IPS DF 6.9 (cell line): ENCODE measurements at regions not wholly inside any gene's neighbourhood (a gene's known extent, or its start where the extent isn't known, plus 50 kb on each side); places are given as distances from the start of the nearest gene placed in this dataset.
"Not testable (repeated sequence)": the region's sequence is repeated elsewhere in the genome, so short reads cannot be mapped to it uniquely, and the experiment has no call there.

Experiments used
- DNase-seq: peaks from one replicate; pipeline ENCODE4 v3.0.0-alpha.2; 2013; ENCODE audit warnings: low read depth, low spot score
- H3K27ac ChIP-seq: one replicate; pipeline ENCODE4 v1.5.1; 2013; ENCODE audit warnings: low read length, control low read depth
- H3K27me3 ChIP-seq: 2 replicates; pipeline ENCODE4 v1.6.1; 2013; ENCODE audit warnings: mild to moderate bottlenecking, low read length; ENCODE audit not compliant: control insufficient read depth, insufficient read depth
- H3K36me3 ChIP-seq: 2 replicates; pipeline ENCODE4 v1.6.1; 2013; ENCODE audit warnings: low read length; ENCODE audit not compliant: control insufficient read depth, insufficient read depth
- H3K4me1 ChIP-seq: 2 replicates; pipeline ENCODE4 v1.6.1; 2013; ENCODE audit warnings: low read length; ENCODE audit not compliant: control insufficient read depth, insufficient read depth
- H3K4me3 ChIP-seq: 2 replicates; pipeline ENCODE4 v1.5.1; 2013; ENCODE audit warnings: mild to moderate bottlenecking, low read length
- H3K9me3 ChIP-seq: 2 replicates; pipeline ENCODE4 v1.6.1; 2013; ENCODE audit warnings: low read length, inconsistent platforms; ENCODE audit not compliant: control insufficient read depth, insufficient read depth
- WGBS: extraction: QIAGEN DNeasy Blood & Tissue Kit; methylation state at CpG from one replicate; pipeline ENCODE4 v1.1.7; 2013; ENCODE audit warnings: mixed read lengths, missing lambda C conversion rate; ENCODE audit not compliant: insufficient read length, insufficient coverage; 5-methylcytosine and 5-hydroxymethylcytosine counted together

DNA sequence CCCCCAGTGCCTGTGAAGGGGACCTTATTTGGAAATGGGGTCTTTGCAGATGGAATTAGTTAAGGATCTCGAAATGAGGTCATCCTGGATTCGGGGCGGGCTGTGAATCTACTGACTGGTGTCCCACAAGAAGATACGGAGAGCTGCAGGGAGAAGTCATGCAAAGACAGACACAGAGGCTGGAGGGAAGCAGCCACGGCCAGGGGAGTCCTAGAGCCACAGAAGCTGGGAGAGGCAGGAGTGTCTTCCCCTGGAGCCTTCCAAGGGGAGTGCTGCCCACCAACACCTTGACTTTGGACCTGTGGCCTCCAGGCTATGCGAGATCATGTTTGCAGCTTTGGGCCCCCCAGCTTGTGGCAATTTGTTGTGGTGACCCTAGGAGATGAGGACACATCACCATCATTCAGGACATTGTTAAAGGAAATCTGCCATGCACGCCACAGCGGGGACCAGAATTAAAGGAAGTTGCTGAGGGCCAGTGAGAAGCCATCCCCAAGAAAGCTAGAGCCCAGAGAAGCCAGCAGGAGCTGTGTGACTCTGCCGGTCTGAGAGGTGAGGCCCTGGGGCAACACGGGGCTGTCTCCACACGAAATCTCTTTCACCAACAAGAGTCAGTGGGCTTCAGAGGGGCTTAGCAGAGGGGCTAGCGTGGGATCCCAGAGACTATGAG lies 434.7 kb downstream of the BRD1 start:
- no peaks in the 10 kb centered on the region for H3K27me3 ChIP-seq
- H3K36me3 ChIP-seq = no peaks in the 10 kb centered on the region
- no peak overlapping the region for H3K27ac ChIP-seq
- no peak overlapping the region for H3K4me3 ChIP-seq
- no CpG with 5 or more reads among the region's 12 CpGs for WGBS
- no peak for DNase-seq
- no peaks in the 10 kb centered on the region for H3K4me1 ChIP-seq
- peaks cover 21% of the 10 kb centered on the region for H3K9me3 ChIP-seq

DNA sequence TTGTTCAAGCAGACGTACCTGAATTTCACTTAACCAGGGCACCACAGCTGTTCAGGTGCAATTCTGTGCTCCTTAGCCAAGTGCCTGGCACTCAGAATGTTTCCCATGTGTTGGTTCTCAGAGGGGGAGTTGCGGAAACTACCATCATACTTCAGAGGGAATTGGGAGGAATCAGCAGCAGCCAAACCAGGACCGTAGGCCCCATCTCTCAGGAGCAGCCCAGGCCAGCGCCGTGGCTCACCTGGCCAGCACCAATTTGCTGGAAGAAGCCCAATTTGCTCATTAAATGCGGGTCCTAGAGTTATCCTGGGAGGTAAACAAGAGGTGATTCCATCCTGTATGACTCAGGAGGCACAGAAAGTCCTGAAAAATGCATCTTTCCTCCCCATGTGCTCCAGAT lies 435.4 kb downstream of the BRD1 start:
- no peaks in the 10 kb centered on the region for H3K4me1 ChIP-seq
- H3K27ac ChIP-seq = no peak overlapping the region
- no peaks in the 10 kb centered on the region for H3K27me3 ChIP-seq
- no peaks in the 10 kb centered on the region for H3K36me3 ChIP-seq
- peaks cover 19% of the 10 kb centered on the region for H3K9me3 ChIP-seq
- no peak for DNase-seq
- WGBS = no CpG with 5 or more reads among the region's 6 CpGs
- no peak overlapping the region for H3K4me3 ChIP-seq

DNA sequence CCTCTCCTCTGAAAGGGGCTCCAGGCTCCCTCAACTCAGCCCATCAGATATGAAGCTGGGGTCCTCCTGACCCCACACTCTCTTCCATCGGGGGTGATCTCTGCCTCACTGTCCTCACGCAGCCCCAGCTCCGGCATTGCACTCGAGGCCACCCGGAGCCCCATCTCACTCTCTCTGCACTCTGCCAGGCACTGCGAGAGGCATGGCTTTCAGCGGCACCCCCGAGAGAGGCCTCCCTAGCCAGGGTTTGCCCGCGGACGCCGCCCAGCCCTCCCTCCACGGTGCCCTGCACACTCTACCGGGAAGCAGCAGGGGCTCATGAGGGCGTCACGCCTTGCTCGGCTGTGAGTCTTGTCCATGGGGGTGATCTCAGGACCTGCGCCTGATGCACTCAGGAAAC lies 436.2 kb downstream of the BRD1 start:
- no peak for DNase-seq
- H3K36me3 ChIP-seq = no peaks in the 10 kb centered on the region
- no CpG with 5 or more reads among the region's 18 CpGs for WGBS
- peaks cover 17% of the 10 kb centered on the region for H3K9me3 ChIP-seq
- no peak overlapping the region for H3K4me3 ChIP-seq
- no peak overlapping the region for H3K27ac ChIP-seq
- H3K27me3 ChIP-seq = no peaks in the 10 kb centered on the region
- H3K4me1 ChIP-seq = no peaks in the 10 kb centered on the region

DNA sequence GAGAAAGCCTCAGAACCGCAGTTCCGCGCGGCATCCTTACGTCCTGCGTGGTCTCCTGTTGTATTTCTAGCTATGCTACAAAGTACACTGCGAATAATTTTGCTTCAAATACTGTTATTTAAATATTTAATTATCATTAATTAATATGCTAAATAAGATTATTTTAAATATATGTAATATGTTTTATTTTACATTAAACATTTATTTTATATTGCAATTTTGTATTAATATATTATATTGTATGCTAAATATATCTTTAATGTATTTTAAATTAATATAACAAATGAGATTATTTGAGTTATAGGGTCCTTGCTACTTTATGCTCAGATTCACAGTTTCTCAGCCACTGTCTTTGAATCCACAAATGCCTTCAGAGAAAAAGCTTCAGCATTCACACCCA lies 436.7 kb downstream of the BRD1 start:
- DNase-seq = no peak
- peaks cover 16% of the 10 kb centered on the region for H3K9me3 ChIP-seq
- H3K27ac ChIP-seq = no peak overlapping the region
- no peaks in the 10 kb centered on the region for H3K27me3 ChIP-seq
- H3K4me1 ChIP-seq = no peaks in the 10 kb centered on the region
- no peaks in the 10 kb centered on the region for H3K36me3 ChIP-seq
- no CpG with 5 or more reads among the region's 7 CpGs for WGBS
- no peak overlapping the region for H3K4me3 ChIP-seq

DNA sequence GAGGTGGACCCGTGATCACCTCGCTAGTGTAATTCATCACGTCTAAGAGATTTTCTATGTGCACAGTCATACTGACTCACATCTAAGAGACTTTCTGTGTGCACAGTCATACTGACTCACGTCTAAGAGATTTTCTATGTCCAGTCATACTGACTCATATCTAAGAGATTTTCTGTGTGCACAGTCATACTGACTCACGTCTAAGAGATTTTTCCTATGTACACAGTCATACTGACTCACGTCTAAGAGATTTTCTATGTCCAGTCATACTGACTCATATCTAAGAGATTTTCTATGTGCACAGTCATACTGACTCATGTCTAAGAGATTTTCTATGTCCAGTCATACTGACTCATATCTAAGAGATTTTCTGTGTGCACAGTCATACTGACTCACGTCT lies 443.8 kb downstream of the BRD1 start:
- no CpG with 5 or more reads among the region's 7 CpGs for WGBS
- not testable (repeated sequence) for DNase-seq, H3K27ac ChIP-seq, H3K36me3 ChIP-seq, H3K9me3 ChIP-seq, H3K4me1 ChIP-seq, H3K4me3 ChIP-seq, H3K27me3 ChIP-seq

DNA sequence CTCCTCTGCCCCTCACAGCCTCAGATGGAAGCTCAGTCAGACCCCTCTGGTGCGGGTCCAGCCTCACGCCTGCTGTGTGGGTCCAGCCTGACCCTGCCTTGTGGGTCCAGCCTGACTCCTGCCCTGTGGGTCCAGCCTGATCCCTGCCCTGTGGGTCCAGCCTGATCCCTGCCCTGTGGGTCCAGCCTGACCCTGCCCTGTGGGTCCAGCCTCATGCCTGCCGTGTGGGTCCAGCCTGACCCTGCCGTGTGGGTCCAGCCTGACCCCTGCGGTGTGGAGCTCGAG lies 445.3 kb downstream of the BRD1 start:
- Histone ChIP-seq H3K27me3 (no peaks in the 10 kb centered on the region), H3K9me3 (peaks cover 15% of the 10 kb centered on the region), H3K4me3 (no peak overlapping the region), H3K4me1 (no peaks in the 10 kb centered on the region), H3K36me3 (no peaks in the 10 kb centered on the region), H3K27ac (no peak overlapping the region)
- DNase-seq = no peak
- no CpG with 5 or more reads among the region's 6 CpGs for WGBS

DNA sequence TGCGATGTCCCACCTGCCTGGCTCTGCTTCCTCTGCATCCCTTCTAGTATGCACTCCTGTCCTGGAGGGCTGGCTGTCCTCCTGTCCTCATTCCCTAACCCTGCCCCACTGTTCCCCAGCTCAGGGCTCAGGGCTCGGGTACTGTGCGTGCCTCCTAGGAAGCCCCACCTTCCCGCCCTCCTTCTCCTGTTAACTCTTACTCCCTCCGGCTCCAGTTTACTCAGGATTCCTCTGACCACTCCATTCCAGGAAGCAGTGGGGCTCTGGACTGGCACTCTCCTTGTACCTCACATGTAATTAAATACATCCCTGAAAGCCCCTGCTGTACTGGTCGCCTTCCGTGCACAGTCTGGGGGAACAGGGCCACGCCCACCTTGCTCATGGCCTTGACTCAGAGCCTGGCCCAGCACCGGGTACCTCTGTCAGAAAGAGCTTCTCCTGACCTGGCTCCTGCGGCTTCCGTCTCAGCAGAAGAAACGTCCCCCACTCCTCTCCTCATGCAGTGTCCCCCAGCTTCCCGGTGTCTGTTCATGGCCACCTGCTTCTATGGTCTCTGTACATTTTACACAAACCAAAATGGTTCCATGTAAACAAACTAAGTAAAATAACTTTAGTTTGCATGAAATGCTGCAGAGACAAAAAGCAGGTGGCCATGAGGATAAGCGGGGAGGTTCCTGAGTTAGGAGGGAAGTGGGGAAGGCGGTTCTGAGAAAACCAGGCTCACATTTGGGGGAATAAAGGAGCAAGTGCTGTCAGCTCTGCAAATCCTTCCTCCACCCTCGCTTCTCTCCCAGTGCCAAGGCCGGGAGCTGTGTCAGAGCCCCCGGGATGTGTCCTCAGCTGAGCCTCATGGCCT lies 445.9 kb downstream of the BRD1 start:
- Histone ChIP-seq H3K4me1 (no peaks in the 10 kb centered on the region), H3K9me3 (peaks cover 18% of the 10 kb centered on the region), H3K36me3 (no peaks in the 10 kb centered on the region), H3K4me3 (no peak overlapping the region), H3K27me3 (no peaks in the 10 kb centered on the region), H3K27ac (no peak overlapping the region)
- WGBS = no CpG with 5 or more reads among the region's 18 CpGs
- DNase-seq = no peak

DNA sequence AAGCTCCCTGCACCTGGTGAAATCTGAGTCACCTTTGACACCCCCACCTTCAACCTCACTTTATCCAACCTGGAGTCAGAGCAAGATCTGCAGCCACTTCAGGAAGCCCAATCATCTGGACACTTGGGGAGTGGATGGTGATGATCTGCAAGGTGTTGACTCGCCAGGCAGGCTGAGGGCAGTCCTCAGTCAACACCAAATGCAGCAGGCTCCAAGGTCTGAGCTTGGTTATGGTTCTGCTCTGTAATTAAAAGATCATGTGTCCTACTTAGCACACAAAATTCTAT lies 446.9 kb downstream of the BRD1 start:
- H3K9me3 ChIP-seq = peaks cover 20% of the 10 kb centered on the region
- H3K27me3 ChIP-seq = no peaks in the 10 kb centered on the region
- H3K27ac ChIP-seq = no peak overlapping the region
- DNase-seq = no peak
- no peaks in the 10 kb centered on the region for H3K4me1 ChIP-seq
- no peak overlapping the region for H3K4me3 ChIP-seq
- no CpG with 5 or more reads among the region's 1 CpG for WGBS
- no peaks in the 10 kb centered on the region for H3K36me3 ChIP-seq

DNA sequence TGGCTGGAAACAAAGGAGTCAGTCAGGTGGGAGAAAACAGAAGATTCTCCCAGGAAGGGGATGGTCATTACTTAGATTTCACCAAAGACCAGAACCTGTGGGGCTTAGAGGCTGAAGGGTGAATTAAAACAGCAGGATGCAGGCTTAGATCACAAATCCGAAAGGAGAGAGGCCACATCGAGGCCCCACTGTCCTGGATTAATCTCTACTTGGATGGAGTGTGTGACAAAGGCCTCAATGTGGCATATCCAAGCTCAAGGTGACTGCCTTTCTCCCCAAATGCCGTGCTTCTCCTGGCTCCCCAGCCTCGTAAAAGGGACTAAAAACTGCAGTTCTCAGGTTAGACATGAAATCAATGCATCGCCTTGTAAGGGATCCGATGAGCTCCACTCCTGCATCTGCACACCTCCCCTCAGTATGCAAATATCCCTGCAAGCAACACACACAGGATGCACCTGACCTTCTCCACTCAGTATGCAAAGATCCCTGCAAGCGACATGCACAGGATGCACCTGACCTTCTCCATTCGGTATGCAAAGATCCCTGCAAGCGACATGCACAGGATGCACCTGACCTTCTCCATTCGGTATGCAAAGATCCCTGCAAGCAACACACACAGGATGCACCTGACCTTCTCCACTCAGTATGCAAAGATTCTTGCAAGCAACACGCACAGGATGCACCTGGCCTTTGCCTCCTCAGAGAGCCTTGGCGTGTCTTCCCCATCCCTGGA lies 447.4 kb downstream of the BRD1 start:
- no peak overlapping the region for H3K27ac ChIP-seq
- H3K27me3 ChIP-seq = no peaks in the 10 kb centered on the region
- WGBS = no CpG with 5 or more reads among the region's 12 CpGs
- no peak for DNase-seq
- peaks cover 20% of the 10 kb centered on the region for H3K9me3 ChIP-seq
- no peaks in the 10 kb centered on the region for H3K36me3 ChIP-seq
- no peaks in the 10 kb centered on the region for H3K4me1 ChIP-seq
- H3K4me3 ChIP-seq = no peak overlapping the region

DNA sequence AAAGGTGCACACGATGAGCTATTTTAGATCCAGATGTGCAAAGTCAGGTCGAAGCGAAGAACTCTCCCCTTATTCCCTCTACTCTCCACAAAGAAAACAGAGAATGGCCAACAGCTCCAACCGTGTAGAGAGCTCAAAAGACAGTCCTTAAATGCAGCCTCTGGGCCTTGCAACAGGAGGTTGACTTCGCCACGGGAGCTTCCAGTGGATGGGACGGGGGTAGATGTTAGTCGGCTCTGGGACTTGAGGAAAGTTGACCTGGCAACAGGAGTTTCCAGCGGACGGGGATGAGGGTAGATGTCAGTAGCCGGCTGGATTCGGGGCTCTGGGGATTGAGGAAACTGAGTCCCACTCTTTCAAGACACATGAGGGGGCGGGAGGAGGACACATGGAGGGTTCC lies 450.4 kb downstream of the BRD1 start:
- Histone ChIP-seq H3K27ac (no peak overlapping the region), H3K27me3 (no peaks in the 10 kb centered on the region), H3K4me3 (no peak overlapping the region), H3K9me3 (peaks cover 32% of the 10 kb centered on the region), H3K4me1 (no peaks in the 10 kb centered on the region), H3K36me3 (no peaks in the 10 kb centered on the region)
- no CpG with 5 or more reads among the region's 13 CpGs for WGBS
- no peak for DNase-seq
